Mucosa of descending colon (tissue), 3 donors: ENCODE measurements at regions not wholly inside any gene's neighbourhood (a gene's known extent, or its start where the extent isn't known, plus 50 kb on each side); places are given as distances from the start of the nearest gene placed in this dataset.

Source experiments
- ATAC-seq: fragments of 200-7000 bp; cut with Tn5 transposase; one replicate; pipeline ENCODE4 v1.9.1; 2020; ENCODE audit warnings: mild to moderate bottlenecking, moderate library complexity
- DNase-seq, 3 donors: peaks; one replicate each; pipeline ENCODE4 v3.0.0-alpha.2; 2020
- H3K36me3 ChIP-seq: fragments of 200-600 bp; one replicate; pipeline ENCODE4 v1.8.0; 2021; ENCODE audit warnings: low read depth, mild to moderate bottlenecking
- H3K4me1 ChIP-seq: fragments of 200-600 bp; one replicate; pipeline ENCODE4 v1.8.0; 2021; ENCODE audit warnings: low read depth, mild to moderate bottlenecking
- H3K4me3 ChIP-seq: fragments of 200-600 bp; one replicate; pipeline ENCODE4 v1.8.0; 2021; ENCODE audit warnings: mild to moderate bottlenecking
- H3K9me3 ChIP-seq: fragments of 200-600 bp; one replicate; pipeline ENCODE4 v1.8.0; 2021; ENCODE audit warnings: mild to moderate bottlenecking
- intact Hi-C, 2 donors: fragments of 100-400 bp; cut with DNase I in 1 of 2; cut with micrococcal nuclease in 1 of 2; formaldehyde crosslinking; loops; one replicate each; pipeline versions ENCODE4 v1.11.0 to v1.11.1; 2022; cut with DNase I, micrococcal nuclease
- TF ChIP-seq, protein P1 (sequence below): fragments of 200-600 bp; IDR thresholded peaks from one replicate; pipeline ENCODE4 v1.8.0; 2022; ENCODE audit warnings: antibody characterized with exemption, mild to moderate bottlenecking
- donor health status: DM: no; HTN: no; CAD: no; lungs with moderate emphysema.
- donor health status: DM: no; HTN: no; CAD: no.
- donor health status: DM: no; HTN: yes; CAD: no.

DNA sequence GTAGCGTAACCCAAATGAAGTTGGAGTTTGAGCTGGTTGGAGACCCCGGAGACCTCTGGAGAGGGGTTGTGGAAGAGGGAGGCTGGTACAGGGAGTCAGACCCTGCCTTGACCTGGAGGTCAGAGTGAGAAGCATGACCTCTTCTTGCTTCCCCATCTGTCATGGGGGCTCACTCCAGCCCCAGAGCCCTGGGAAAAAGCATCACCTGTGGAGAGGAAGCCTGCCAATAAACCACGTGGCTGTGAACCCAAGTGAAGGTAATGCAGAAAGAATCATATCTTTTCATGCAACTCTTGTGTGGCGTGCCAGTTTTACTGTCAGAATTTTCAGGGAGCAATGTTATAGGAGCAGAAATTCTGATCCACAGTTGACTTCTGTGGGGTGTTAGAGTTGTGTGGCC, 178.5 kb upstream of the PRICKLE1 start:
- no peaks in the 10 kb centered on the region for H3K4me1 ChIP-seq
- H3K4me3 ChIP-seq: no peak overlapping the region
- peaks cover 2% of the 10 kb centered on the region for H3K9me3 ChIP-seq
- ATAC-seq (no peak), DNase-seq (no peak)
- H3K36me3 ChIP-seq: no peaks in the 10 kb centered on the region
- TF ChIP-seq, protein P1, sequence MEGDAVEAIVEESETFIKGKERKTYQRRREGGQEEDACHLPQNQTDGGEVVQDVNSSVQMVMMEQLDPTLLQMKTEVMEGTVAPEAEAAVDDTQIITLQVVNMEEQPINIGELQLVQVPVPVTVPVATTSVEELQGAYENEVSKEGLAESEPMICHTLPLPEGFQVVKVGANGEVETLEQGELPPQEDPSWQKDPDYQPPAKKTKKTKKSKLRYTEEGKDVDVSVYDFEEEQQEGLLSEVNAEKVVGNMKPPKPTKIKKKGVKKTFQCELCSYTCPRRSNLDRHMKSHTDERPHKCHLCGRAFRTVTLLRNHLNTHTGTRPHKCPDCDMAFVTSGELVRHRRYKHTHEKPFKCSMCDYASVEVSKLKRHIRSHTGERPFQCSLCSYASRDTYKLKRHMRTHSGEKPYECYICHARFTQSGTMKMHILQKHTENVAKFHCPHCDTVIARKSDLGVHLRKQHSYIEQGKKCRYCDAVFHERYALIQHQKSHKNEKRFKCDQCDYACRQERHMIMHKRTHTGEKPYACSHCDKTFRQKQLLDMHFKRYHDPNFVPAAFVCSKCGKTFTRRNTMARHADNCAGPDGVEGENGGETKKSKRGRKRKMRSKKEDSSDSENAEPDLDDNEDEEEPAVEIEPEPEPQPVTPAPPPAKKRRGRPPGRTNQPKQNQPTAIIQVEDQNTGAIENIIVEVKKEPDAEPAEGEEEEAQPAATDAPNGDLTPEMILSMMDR: no peak
- intact Hi-C loops: no loop called here

DNA sequence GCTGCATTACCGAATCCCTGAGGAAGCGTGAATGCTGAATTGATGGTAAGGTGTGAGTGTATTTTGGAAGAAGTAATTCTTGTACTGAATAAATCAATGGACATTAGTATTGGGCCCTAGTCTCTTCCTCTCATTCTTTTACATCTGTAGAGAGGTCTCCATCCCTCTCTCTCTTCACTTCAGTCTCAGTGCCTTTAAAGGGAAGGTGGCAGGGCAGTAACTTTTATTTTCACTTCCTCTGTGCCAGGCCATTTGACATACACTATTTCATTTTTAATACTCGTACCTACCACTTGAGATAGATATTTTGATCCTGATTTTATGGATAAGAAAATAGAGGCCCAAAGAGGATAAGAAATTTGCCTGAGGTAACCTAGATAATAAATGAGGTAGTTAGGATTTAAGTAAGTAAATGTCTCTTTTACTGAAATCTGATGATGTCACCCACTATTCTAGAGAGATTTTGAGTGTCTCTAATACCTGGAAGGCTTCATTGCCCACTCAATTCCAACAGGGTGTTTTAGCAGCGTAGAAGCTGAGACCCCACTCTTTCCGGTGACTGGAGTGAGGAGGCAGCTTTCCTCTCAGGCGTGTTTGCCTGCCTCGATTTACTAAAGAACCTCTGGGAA, 177.9 kb upstream of the PRICKLE1 start:
- intact Hi-C loops: no loop called here
- no peak overlapping the region for H3K4me3 ChIP-seq
- ATAC-seq: no peak

DNA sequence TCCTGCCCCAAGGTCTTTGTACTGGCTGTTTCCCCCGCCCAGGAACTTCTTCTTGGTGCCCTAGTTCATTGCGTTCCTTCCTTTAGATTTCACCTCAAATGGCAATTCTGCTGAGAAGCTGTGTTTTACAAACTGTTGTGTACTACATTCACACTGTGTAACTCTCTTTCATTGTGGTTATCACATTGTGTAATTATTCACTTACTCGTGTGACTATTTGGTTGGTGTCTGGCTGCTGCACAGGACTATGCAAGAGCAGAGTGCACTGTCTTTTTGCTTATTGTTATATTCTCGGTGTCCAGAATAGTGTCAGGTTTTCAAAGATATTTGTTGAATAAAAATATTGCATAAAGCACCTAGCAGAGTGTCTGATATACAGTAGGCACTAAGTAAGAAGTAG, 177.2 kb upstream of the PRICKLE1 start:
- no peak overlapping the region for H3K4me3 ChIP-seq

More for the DNA sequence above, 177.9 kb upstream of the PRICKLE1 start:
- Histone ChIP-seq H3K4me1 (no peaks in the 10 kb centered on the region), H3K9me3 (peaks cover 2% of the 10 kb centered on the region), H3K36me3 (no peaks in the 10 kb centered on the region)
- TF ChIP-seq, protein P1: no peak
- no peak for DNase-seq

DNA sequence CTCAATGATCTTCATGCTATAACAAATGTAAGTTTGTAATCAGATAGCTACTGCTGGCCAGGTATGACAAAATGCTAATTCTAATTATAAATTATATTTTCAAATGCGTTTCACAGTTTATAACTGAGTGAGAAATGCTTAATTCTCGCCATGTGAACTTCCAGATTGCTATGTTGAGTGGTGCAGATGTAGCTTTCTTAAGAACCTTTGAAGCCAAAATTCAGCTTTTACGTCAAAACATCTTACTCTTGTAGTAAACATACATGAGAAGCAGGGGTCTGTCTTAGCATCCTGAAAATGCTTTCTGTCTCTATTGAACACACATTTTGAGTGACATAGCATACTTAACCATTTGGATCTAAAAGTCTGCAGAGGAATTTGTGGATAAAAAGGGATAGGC, 176.5 kb upstream of the PRICKLE1 start:
- ATAC-seq (no peak), DNase-seq (no peak)
- TF ChIP-seq, protein P1: no peak
- intact Hi-C loops: no loop called here
- H3K36me3 ChIP-seq: no peaks in the 10 kb centered on the region
- H3K4me3 ChIP-seq: no peak overlapping the region
- peaks cover 2% of the 10 kb centered on the region for H3K9me3 ChIP-seq
- no peaks in the 10 kb centered on the region for H3K4me1 ChIP-seq

More for the DNA sequence above, 177.2 kb upstream of the PRICKLE1 start:
- peaks cover 2% of the 10 kb centered on the region for H3K9me3 ChIP-seq
- H3K36me3 ChIP-seq: no peaks in the 10 kb centered on the region
- ATAC-seq (no peak), DNase-seq (no peak)
- no peaks in the 10 kb centered on the region for H3K4me1 ChIP-seq
- intact Hi-C loops: no loop called here
- TF ChIP-seq, protein P1: no peak

DNA sequence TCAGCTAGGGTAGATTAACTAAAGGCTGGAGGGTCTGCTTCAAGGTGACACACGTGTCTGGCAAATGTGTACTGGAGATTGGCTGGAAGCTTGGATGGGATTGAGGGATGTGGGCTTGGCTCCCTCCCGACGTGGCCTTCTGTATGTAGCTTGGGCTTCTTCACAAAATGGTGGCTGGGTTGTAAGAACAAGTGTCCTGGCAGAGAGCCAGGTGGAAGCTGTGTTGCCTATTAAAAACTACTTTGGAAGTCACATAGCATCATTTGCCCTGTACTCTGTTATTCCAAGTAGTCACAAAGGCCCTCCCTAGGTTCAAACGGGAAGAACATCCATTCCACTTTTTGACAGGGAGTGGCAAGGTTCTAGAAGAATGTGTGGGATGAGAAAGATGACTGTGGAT, 174.1 kb upstream of the PRICKLE1 start:
- Histone ChIP-seq H3K4me3 (no peak overlapping the region), H3K36me3 (no peaks in the 10 kb centered on the region), H3K9me3 (peaks cover 2% of the 10 kb centered on the region), H3K4me1 (no peaks in the 10 kb centered on the region)
- intact Hi-C loops: no loop called here
- TF ChIP-seq, protein P1: no peak
- DNase-seq: no peak
- no peak for ATAC-seq

DNA sequence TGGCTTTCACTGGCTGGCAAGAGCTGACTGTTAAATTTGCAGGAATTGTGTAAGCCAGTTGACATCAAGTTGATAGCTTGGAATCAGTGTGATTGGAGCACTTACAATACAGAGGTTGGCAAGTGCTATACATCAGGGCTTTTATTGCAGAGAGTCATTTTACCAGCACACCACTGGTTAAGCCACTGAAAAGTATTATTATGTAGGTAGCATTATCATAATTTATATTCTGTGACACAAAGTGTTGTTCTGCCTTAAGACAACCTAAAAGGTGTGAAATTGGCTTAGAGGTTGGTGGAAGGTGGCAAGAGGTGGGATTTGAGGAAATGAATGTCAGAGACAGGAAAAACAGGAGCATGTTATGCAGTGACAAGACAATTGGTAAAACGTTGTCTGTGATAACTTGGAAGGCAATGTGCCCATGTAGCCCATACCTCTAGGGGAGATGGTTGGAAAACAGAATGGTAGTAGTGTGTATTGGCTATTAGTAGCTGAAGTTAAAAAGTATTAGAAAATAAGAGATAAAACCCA, 172.9 kb upstream of the PRICKLE1 start:
- no peaks in the 10 kb centered on the region for H3K9me3 ChIP-seq
- intact Hi-C loops: no loop called here
- H3K4me1 ChIP-seq: no peaks in the 10 kb centered on the region
- no peaks in the 10 kb centered on the region for H3K36me3 ChIP-seq
- ATAC-seq (no peak), DNase-seq (no peak)
- no peak overlapping the region for H3K4me3 ChIP-seq
- TF ChIP-seq, protein P1: no peak
